ENCODE measurements at regions not wholly inside any gene's neighbourhood (a gene's known extent, or its start where the extent isn't known, plus 50 kb on each side); places are given as distances from the start of the nearest gene placed in this dataset.

GRCh38 chr3:5319454-5319853 lies 131.9 kb downstream of the EDEM1 start:
- TF ChIP-seq POLR2A (IDR thresholded peaks at IDR 0.05) (no peak), POLR2AphosphoS5 (IDR thresholded peaks at IDR 0.05) (no peak)
- TF ChIP-seq, protein P1, sequence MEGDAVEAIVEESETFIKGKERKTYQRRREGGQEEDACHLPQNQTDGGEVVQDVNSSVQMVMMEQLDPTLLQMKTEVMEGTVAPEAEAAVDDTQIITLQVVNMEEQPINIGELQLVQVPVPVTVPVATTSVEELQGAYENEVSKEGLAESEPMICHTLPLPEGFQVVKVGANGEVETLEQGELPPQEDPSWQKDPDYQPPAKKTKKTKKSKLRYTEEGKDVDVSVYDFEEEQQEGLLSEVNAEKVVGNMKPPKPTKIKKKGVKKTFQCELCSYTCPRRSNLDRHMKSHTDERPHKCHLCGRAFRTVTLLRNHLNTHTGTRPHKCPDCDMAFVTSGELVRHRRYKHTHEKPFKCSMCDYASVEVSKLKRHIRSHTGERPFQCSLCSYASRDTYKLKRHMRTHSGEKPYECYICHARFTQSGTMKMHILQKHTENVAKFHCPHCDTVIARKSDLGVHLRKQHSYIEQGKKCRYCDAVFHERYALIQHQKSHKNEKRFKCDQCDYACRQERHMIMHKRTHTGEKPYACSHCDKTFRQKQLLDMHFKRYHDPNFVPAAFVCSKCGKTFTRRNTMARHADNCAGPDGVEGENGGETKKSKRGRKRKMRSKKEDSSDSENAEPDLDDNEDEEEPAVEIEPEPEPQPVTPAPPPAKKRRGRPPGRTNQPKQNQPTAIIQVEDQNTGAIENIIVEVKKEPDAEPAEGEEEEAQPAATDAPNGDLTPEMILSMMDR (IDR thresholded peaks at IDR 0.05 in 8 of 11, conservative IDR thresholded peaks at IDR 0.05 in 3 of 11): no peak

All from spleen (tissue), 7 donors.